DND-41 (cell line): ENCODE measurements at regions not wholly inside any gene's neighbourhood (a gene's known extent, or its start where the extent isn't known, plus 50 kb on each side); places are given as distances from the start of the nearest gene placed in this dataset.

Experiments used
- ATAC-seq: fragments of 200-7000 bp; cut with Tn5 transposase; 3 replicates; pipeline ENCODE4 v1.9.1; 2021; ENCODE audit warnings: low read depth; ENCODE audit not compliant: insufficient read depth
- DNase-seq: peaks from one replicate; pipeline ENCODE4 v3.0.0-alpha.2; 2020
- H2AFZ ChIP-seq: 2 replicates; pipeline ENCODE4 v1.6.0; 2012; ENCODE audit warnings: low read depth, low read length
- H3K27ac ChIP-seq: 2 replicates; pipeline ENCODE4 v1.5.1; 2012; ENCODE audit warnings: low read length, inconsistent platforms
- H3K27me3 ChIP-seq: fragments of 200-600 bp; sonication (generic); 2 replicates; pipeline ENCODE4 v1.6.0; 2012; ENCODE audit warnings: low read length, mild to moderate bottlenecking, inconsistent platforms; ENCODE audit not compliant: insufficient read depth, poor library complexity
- H3K36me3 ChIP-seq: 2 replicates; pipeline ENCODE4 v1.5.1; 2012; ENCODE audit warnings: low read length, inconsistent platforms; ENCODE audit not compliant: insufficient read depth
- H3K4me1 ChIP-seq: 2 replicates; pipeline ENCODE4 v1.5.1; 2012; ENCODE audit warnings: mild to moderate bottlenecking, low read length; ENCODE audit not compliant: insufficient read depth
- H3K4me2 ChIP-seq: 2 replicates; pipeline ENCODE4 v1.6.0; 2012; ENCODE audit warnings: mild to moderate bottlenecking, moderate library complexity, low read length, inconsistent platforms; ENCODE audit not compliant: insufficient read depth
- H3K4me3 ChIP-seq, 2 experiments: fragments of 200-600 bp in 1 of 2; shearing (Covaris generic) in 1 of 2; 2 replicates each; pipeline ENCODE4 v1.5.1; 2012 to 2016; ENCODE audit warnings: inconsistent platforms in 2 of 2, low read length in 2 of 2, mild to moderate bottlenecking in 2 of 2, low read depth in 1 of 2, moderate library complexity in 1 of 2
- H3K79me2 ChIP-seq: 2 replicates; pipeline ENCODE4 v1.6.0; 2012; ENCODE audit warnings: low read length, inconsistent platforms; ENCODE audit not compliant: insufficient read depth
- H3K9ac ChIP-seq: 2 replicates; pipeline ENCODE4 v1.6.0; 2012; ENCODE audit warnings: low read depth, mild to moderate bottlenecking, inconsistent platforms, low read length, moderate library complexity
- H3K9me3 ChIP-seq: 2 replicates; pipeline ENCODE4 v1.5.1; 2012; ENCODE audit warnings: low read length, moderate library complexity, mild to moderate bottlenecking, inconsistent platforms; ENCODE audit not compliant: insufficient read depth, severe bottlenecking
- H4K20me1 ChIP-seq: 2 replicates; pipeline ENCODE4 v1.6.0; 2012; ENCODE audit warnings: low read length; ENCODE audit not compliant: insufficient read depth
- CTCF ChIP-seq: IDR thresholded peaks from 2 replicates; pipeline ENCODE4 v1.5.1; 2012; ENCODE audit warnings: borderline replicate concordance, low read length, moderate library complexity, mild to moderate bottlenecking; ENCODE audit not compliant: poor library complexity, severe bottlenecking; ENCODE audit errors: extremely low read depth
- EZH2 ChIP-seq: IDR thresholded peaks from 3 replicates; pipeline ENCODE4 v1.6.1; 2012; ENCODE audit warnings: borderline replicate concordance, low read depth, mild to moderate bottlenecking, moderate library complexity, low read length, inconsistent platforms; ENCODE audit not compliant: severe bottlenecking

GRCh38 chr10:35890676-35891495 lies 248.8 kb upstream of the FZD8 start:
- Histone ChIP-seq H3K4me2 (no peak overlapping the region), H3K4me1 (no peaks in the 10 kb centered on the region), H3K4me3 (no peak overlapping the region), H3K36me3 (no peaks in the 10 kb centered on the region), H3K27me3 (no peaks in the 10 kb centered on the region), H2AFZ (no peak overlapping the region), H3K9ac (no peak overlapping the region), H3K9me3 (no peaks in the 10 kb centered on the region), H3K27ac (no peak overlapping the region), H3K79me2 (no peaks in the 10 kb centered on the region), H4K20me1 (no peaks in the 10 kb centered on the region)
- DNase-seq (no peak), ATAC-seq (no peak)
- TF ChIP-seq EZH2 (no peak), CTCF (no peak)

GRCh38 chr10:35889971-35890675 lies 248.0 kb upstream of the FZD8 start:
- H3K4me1 ChIP-seq = no peaks in the 10 kb centered on the region
- DNase-seq (no peak), ATAC-seq (no peak)
- H3K9me3 ChIP-seq = no peaks in the 10 kb centered on the region
- no peaks in the 10 kb centered on the region for H4K20me1 ChIP-seq
- H2AFZ ChIP-seq = no peak overlapping the region; the same call in 1 of the 2 replicates
- no peaks in the 10 kb centered on the region for H3K36me3 ChIP-seq
- no peaks in the 10 kb centered on the region for H3K79me2 ChIP-seq
- TF ChIP-seq EZH2 (no peak), CTCF (no peak)
- H3K27me3 ChIP-seq = no peaks in the 10 kb centered on the region
- H3K4me3 ChIP-seq = no peak overlapping the region
- H3K27ac ChIP-seq = no peak overlapping the region
- H3K9ac ChIP-seq = no peak overlapping the region
- H3K4me2 ChIP-seq = no peak overlapping the region

- Histone ChIP-seq H3K27ac (no peak overlapping the region), H3K4me2 (no peak overlapping the region), H3K9ac (no peak overlapping the region), H3K9me3 (no peaks in the 10 kb centered on the region), H2AFZ (no peak overlapping the region), H3K36me3 (no peaks in the 10 kb centered on the region), H3K27me3 (no peaks in the 10 kb centered on the region), H3K79me2 (no peaks in the 10 kb centered on the region), H3K4me3 (no peak overlapping the region), H4K20me1 (no peaks in the 10 kb centered on the region), H3K4me1 (no peaks in the 10 kb centered on the region)
- no peak for DNase-seq
- ATAC-seq = no peak
- TF ChIP-seq EZH2 (no peak), CTCF (no peak)
These were observed 247.1 kb upstream of the FZD8 start for GRCh38 chr10:35889226-35889625.
